ENCODE measurements at regions not wholly inside any gene's neighbourhood (a gene's known extent, or its start where the extent isn't known, plus 50 kb on each side); places are given as distances from the start of the nearest gene placed in this dataset.
"Not testable (repeated sequence)": the region's sequence is repeated elsewhere in the genome, so short reads cannot be mapped to it uniquely, and the experiment has no call there.

- no peak for DNase-seq
Observed at GRCh38 chr4:19575924-19576323, 675.8 kb upstream of the SLIT2 start.

- DNase-seq = no peak
Observed at GRCh38 chr4:19566041-19566440, 685.7 kb upstream of the SLIT2 start.

- DNase-seq = no peak
Observed at GRCh38 chr4:19562456-19562855, 689.2 kb upstream of the SLIT2 start.

- no peak for DNase-seq
Observed at GRCh38 chr4:19557161-19557560, 694.5 kb upstream of the SLIT2 start.

GRCh38 chr4:19556276-19556675 is 695.4 kb upstream of the SLIT2 start:
- DNase-seq = not testable (repeated sequence)

GRCh38 chr4:19547463-19547862 is 704.2 kb upstream of the SLIT2 start:
- no peak for DNase-seq

GRCh38 chr4:19544446-19545125 is 707.1 kb upstream of the SLIT2 start:
- DNase-seq = no peak

GRCh38 chr4:19540859-19541540 is 710.7 kb upstream of the SLIT2 start:
- DNase-seq = no peak

GRCh38 chr4:19539201-19539600 is 712.5 kb upstream of the SLIT2 start:
- no peak for DNase-seq

GRCh38 chr4:19534159-19534558 is 717.5 kb upstream of the SLIT2 start:
- DNase-seq = no peak

GRCh38 chr4:19531906-19532848 is 719.5 kb upstream of the SLIT2 start:
- no peak for DNase-seq

GRCh38 chr4:19523964-19524363 is 727.7 kb upstream of the SLIT2 start:
- no peak for DNase-seq

GRCh38 chr4:19522966-19523365 is 728.7 kb upstream of the SLIT2 start:
- DNase-seq = no peak

GRCh38 chr4:19520939-19521520 is 730.7 kb upstream of the SLIT2 start:
- DNase-seq = no peak

GRCh38 chr4:19514276-19515070 is 737.2 kb upstream of the SLIT2 start:
- DNase-seq = no peak

GRCh38 chr4:19512086-19512485 is 739.6 kb upstream of the SLIT2 start:
- no peak for DNase-seq

GRCh38 chr4:19510993-19511392 is 740.7 kb upstream of the SLIT2 start:
- no peak for DNase-seq

- no peak for DNase-seq
Observed at GRCh38 chr4:19508442-19508841, 743.3 kb upstream of the SLIT2 start.

- no peak for DNase-seq
Observed at GRCh38 chr4:19497705-19498104, 754.0 kb upstream of the SLIT2 start.

GRCh38 chr4:19496756-19497155 is 754.9 kb upstream of the SLIT2 start:
- no peak for DNase-seq

- no peak for DNase-seq
Observed at GRCh38 chr4:19494961-19495360, 756.7 kb upstream of the SLIT2 start.

- DNase-seq = no peak
Observed at GRCh38 chr4:19492606-19493005, 759.1 kb upstream of the SLIT2 start.

Measured in stimulated activated naive CD4-positive, alpha-beta T cell treated with Interleukin-2 at 50 U/mL for 16 hours (primary cell).